Transverse colon (tissue), 4 donors: ENCODE measurements at regions not wholly inside any gene's neighbourhood (a gene's known extent, or its start where the extent isn't known, plus 50 kb on each side); places are given as distances from the start of the nearest gene placed in this dataset.

ENCODE experiments used
- DNase-seq: peaks from one replicate; pipeline ENCODE4 v3.0.0-alpha.2; 2019
- H3K27ac ChIP-seq, 4 donors: fragments of 200-600 bp; sonication (generic); 2 replicates each; pipeline ENCODE4 v1.5.1; 2016 to 2018; ENCODE audit warnings: inconsistent platforms in 4 of 4
- H3K27me3 ChIP-seq: fragments of 200-600 bp; sonication (generic); 2 replicates; pipeline ENCODE4 v1.5.1; 2017; ENCODE audit warnings: inconsistent platforms
- H3K36me3 ChIP-seq, 4 donors: fragments of 200-600 bp; sonication (generic); 2 replicates each; pipeline ENCODE4 v1.5.1; 2017 to 2019; ENCODE audit warnings: inconsistent platforms in 4 of 4
- H3K4me1 ChIP-seq, 4 donors: fragments of 200-600 bp; sonication (generic); 2 replicates each; pipeline ENCODE4 v1.5.1; 2017 to 2020; ENCODE audit warnings: inconsistent platforms in 4 of 4
- H3K4me3 ChIP-seq, 4 donors: fragments of 200-600 bp; sonication (generic); 1 replicate in 1 of 4; 2 replicates in 3 of 4; pipeline versions ENCODE4 v1.5.1 to v1.6.1; 2017 to 2019; ENCODE audit warnings: inconsistent platforms in 4 of 4
- H3K9me3 ChIP-seq, 2 donors: fragments of 200-600 bp; sonication (generic); 2 replicates each; pipeline ENCODE4 v1.5.1; 2017 to 2019; ENCODE audit warnings: inconsistent platforms in 2 of 2
- EP300 ChIP-seq: sonication (generic); formaldehyde crosslinking; IDR thresholded peaks from one replicate; pipeline ENCODE4 v1.6.1; 2017; ENCODE audit warnings: antibody characterized with exemption, low read depth
- POLR2A ChIP-seq: fragments of 450-650 bp; IDR thresholded peaks from one replicate; pipeline ENCODE4 v1.6.1; 2016; ENCODE audit warnings: antibody characterized with exemption, mild to moderate bottlenecking, moderate library complexity
- POLR2AphosphoS5 ChIP-seq, 3 donors: sonication (generic); formaldehyde crosslinking; IDR thresholded peaks; one replicate each; pipeline ENCODE4 v1.6.1; 2016; ENCODE audit warnings: antibody characterized with exemption in 3 of 3
- WGBS, 2 donors: methylation state at CpG; one replicate each; pipeline ENCODE4 v1.1.5; 2018; ENCODE audit warnings: low coverage in 1 of 2; 5-methylcytosine and 5-hydroxymethylcytosine counted together
- in situ Hi-C, 4 donors: fragments of 200-750 bp; cut with MboI; loops; one replicate each; pipeline versions ENCODE4 v1.15.0 to v1.15.1; 2017; ENCODE audit warnings: low sequenced_read_pairs in 3 of 4, low pct_ligation_motif_present in 1 of 4, low pct_unique_long_range_greater_than_20kb in 1 of 4
- intact Hi-C: fragments of 100-400 bp; cut with DNase I; formaldehyde crosslinking; loops from one replicate; pipeline ENCODE4 v1.15.1; 2023; ENCODE audit warnings: low total_unique reads
- TF ChIP-seq, protein P1 (sequence below), 5 experiments: fragments of 200-600 bp in 3 of 5; fragments of 450-650 bp in 2 of 5; sonication (generic) in 3 of 5; IDR thresholded peaks; 1 replicate in 2 of 5; 2 replicates in 3 of 5; pipeline ENCODE4 v1.5.1; 2016 to 2017; ENCODE audit warnings: antibody characterized with exemption in 5 of 5, inconsistent platforms in 3 of 5, mild to moderate bottlenecking in 2 of 5, moderate library complexity in 1 of 5

DNA sequence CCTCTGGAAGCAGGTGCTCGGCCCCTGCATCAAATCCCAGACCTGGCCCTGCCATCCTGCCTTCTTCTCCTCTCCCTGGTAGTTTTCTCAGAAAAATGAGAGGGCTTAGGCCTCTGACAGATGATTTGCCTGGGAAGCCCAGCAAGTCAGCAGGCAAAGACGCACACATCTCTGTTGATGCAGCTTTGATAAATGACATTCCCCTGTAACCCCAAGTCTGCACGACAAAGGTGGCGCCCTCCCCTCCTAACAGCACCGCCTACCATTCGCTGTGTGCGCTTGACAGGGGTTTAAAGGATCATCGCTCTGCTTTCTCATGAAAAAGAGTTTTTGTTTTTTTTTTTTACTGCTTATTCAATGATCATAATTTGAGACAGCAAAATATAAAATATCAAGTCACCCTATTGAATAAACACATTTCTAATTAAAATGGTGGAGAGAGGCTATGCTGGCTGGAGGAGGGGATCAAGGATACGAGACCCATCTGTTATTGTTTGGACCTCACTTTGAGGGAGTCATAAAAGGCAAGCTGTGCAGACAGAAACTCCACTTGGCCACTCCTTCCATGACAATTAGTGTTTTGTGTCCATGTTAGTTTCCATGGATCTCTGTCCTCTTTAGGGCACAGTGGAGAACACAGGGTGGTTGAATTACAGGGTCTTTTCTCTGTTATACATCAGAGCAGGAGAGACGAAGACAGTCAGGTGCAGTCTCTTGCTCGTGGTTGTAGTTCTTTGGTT, 126.1 kb downstream of the FGF9 start:
- no peaks in the 10 kb centered on the region for H3K9me3 ChIP-seq
- TF ChIP-seq POLR2AphosphoS5 (IDR thresholded peaks at IDR 0.05), result no peak
- TF ChIP-seq POLR2A, result no peak
- TF ChIP-seq, protein P1, sequence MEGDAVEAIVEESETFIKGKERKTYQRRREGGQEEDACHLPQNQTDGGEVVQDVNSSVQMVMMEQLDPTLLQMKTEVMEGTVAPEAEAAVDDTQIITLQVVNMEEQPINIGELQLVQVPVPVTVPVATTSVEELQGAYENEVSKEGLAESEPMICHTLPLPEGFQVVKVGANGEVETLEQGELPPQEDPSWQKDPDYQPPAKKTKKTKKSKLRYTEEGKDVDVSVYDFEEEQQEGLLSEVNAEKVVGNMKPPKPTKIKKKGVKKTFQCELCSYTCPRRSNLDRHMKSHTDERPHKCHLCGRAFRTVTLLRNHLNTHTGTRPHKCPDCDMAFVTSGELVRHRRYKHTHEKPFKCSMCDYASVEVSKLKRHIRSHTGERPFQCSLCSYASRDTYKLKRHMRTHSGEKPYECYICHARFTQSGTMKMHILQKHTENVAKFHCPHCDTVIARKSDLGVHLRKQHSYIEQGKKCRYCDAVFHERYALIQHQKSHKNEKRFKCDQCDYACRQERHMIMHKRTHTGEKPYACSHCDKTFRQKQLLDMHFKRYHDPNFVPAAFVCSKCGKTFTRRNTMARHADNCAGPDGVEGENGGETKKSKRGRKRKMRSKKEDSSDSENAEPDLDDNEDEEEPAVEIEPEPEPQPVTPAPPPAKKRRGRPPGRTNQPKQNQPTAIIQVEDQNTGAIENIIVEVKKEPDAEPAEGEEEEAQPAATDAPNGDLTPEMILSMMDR (IDR thresholded peaks at IDR 0.05), result no peak
- no peak for TF ChIP-seq EP300
- intact Hi-C loops, result no loop called here
- WGBS, 2 donors, result 77 to 80% methylated on average over 4 to 11 of the region's 11 CpGs
- no peak for DNase-seq
- no peaks in the 10 kb centered on the region for H3K36me3 ChIP-seq
- no peaks in the 10 kb centered on the region for H3K4me1 ChIP-seq
- H3K27me3 ChIP-seq, result no peaks in the 10 kb centered on the region
- no peak overlapping the region for H3K4me3 ChIP-seq
- in situ Hi-C loops, result no loop called here
- H3K27ac ChIP-seq, result no peak overlapping the region

DNA sequence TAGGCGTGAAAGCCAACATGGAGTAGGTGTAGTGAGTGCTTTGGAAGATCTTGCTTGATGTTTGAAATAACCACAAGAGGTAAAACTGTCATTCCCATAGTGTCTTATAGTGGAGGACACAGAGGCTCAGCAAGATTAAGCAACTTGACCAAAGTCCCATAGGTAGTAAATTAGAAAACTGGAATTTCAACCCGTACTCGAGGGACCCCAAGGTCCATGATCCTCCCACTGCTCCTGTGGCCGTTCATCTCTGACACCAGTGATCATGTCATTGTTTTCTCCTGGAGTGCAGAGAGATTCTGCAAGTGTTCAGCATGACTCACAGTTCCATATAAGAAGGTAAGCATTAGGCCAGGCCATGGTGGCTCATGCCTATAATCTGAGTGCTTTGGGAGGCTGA, 126.9 kb downstream of the FGF9 start:
- Histone ChIP-seq H3K27ac (no peak overlapping the region), H3K9me3 (no peaks in the 10 kb centered on the region), H3K36me3 (no peaks in the 10 kb centered on the region), H3K27me3 (no peaks in the 10 kb centered on the region), H3K4me3 (no peak overlapping the region), H3K4me1 (no peaks in the 10 kb centered on the region)
- in situ Hi-C loops, result no loop called here
- 87 to 100% methylated on average over 2 to 4 of the region's 4 CpGs for WGBS, 2 donors
- intact Hi-C loops, result no loop called here
- DNase-seq, result no peak
- no peak for TF ChIP-seq POLR2A
- TF ChIP-seq, protein P1 (IDR thresholded peaks at IDR 0.05), result no peak
- TF ChIP-seq POLR2AphosphoS5 (IDR thresholded peaks at IDR 0.05), result no peak
- no peak for TF ChIP-seq EP300

DNA sequence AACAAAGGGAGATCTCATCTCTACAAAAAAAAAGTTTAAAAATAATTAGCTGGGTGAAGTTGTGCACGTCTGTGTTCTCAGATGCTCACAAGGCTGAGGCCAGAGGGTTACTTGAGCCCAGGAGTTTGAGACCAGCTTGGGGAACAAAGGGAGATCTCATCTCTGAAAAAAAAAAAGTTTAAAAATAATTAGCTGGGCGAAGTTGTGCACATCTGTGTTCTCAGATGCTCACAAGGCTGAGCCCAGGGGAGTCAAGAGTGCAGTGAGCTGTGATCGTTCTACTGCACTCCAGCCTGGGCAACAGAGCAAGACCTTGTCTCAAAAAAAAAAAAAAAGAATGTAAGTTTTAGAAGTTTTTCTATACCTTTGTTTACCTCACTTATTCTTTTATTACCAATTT, 127.3 kb downstream of the FGF9 start:
- no peak overlapping the region for H3K27ac ChIP-seq

DNA sequence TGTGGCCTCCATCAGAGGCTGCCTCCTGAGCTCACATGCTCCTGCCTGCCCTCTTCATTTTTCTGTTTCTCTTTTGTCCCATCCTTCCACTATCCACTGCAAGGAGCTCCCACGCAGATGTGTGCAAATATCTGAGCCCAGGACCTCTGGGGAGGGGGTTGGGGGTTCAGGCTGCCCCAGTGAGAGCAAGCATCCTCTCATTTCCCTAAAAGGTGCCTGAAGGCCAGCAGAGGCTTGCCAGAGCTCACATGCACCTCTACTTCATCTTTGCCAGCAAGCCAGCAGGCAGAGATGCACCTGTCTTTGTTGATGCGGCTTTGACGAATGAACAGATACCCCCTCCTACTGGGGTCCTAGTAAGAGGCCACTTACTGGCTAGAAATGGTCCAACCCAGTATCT, 128.8 kb downstream of the FGF9 start:
- no peak for DNase-seq
- Histone ChIP-seq H3K36me3 (no peaks in the 10 kb centered on the region), H3K9me3 (no peaks in the 10 kb centered on the region), H3K27me3 (no peaks in the 10 kb centered on the region), H3K27ac (no peak overlapping the region), H3K4me3 (no peak overlapping the region), H3K4me1 (no peaks in the 10 kb centered on the region)
- TF ChIP-seq POLR2AphosphoS5 (IDR thresholded peaks at IDR 0.05), result no peak
- TF ChIP-seq, protein P1 (IDR thresholded peaks at IDR 0.05), result no peak
- TF ChIP-seq EP300, result no peak
- TF ChIP-seq POLR2A, result no peak
- intact Hi-C loops, result no loop called here
- in situ Hi-C loops, result no loop called here
- 93% methylated on average over 3 of the region's 3 CpGs; no CpG with 5 or more reads in 1 of the 2 donors for WGBS, 2 donors

More for the DNA sequence above, 127.3 kb downstream of the FGF9 start:
- intact Hi-C loops (no loop called here), in situ Hi-C loops (no loop called here)
- no peak for DNase-seq
- TF ChIP-seq EP300 (no peak), POLR2AphosphoS5 (IDR thresholded peaks at IDR 0.05) (no peak), POLR2A (no peak)
- TF ChIP-seq, protein P1 (IDR thresholded peaks at IDR 0.05), result no peak
- no peaks in the 10 kb centered on the region for H3K4me1 ChIP-seq
- WGBS, 2 donors, result 65 to 100% methylated on average over 1 to 3 of the region's 3 CpGs
- H3K27me3 ChIP-seq, result no peaks in the 10 kb centered on the region
- H3K36me3 ChIP-seq, result no peaks in the 10 kb centered on the region
- no peaks in the 10 kb centered on the region for H3K9me3 ChIP-seq
- H3K4me3 ChIP-seq, result no peak overlapping the region
